GM12891 (cell line): ENCODE measurements at regions not wholly inside any gene's neighbourhood (a gene's known extent, or its start where the extent isn't known, plus 50 kb on each side); places are given as distances from the start of the nearest gene placed in this dataset.

Experiments used
- DNase-seq: peaks from one replicate; pipeline ENCODE4 v3.0.0; 2011; ENCODE audit warnings: low spot score; ENCODE audit not compliant: insufficient read length
- FAIRE-seq: peaks from 2 replicates; lab custom pipeline; 2011; peaks lifted over from hg19 to GRCh38; lab: Jason Lieb, UNC
- PAX5 ChIP-seq: IDR thresholded peaks from 2 replicates; pipeline ENCODE4 v1.6.1; 2011; ENCODE audit warnings: low read length, moderate library complexity, mild to moderate bottlenecking; ENCODE audit not compliant: insufficient read depth, severe bottlenecking
- POLR2A ChIP-seq: IDR thresholded peaks from 2 replicates; pipeline ENCODE4 v1.6.1; 2011; ENCODE audit warnings: low read depth, low read length, control low read depth
- POLR2AphosphoS5 ChIP-seq: IDR thresholded peaks from 2 replicates; pipeline ENCODE4 v1.6.1; 2011; ENCODE audit warnings: low read depth, low read length, control low read depth
- POU2F2 ChIP-seq: IDR thresholded peaks from 2 replicates; pipeline ENCODE4 v1.6.1; 2011; ENCODE audit warnings: low read depth, mild to moderate bottlenecking, control low read depth, low read length, moderate library complexity
- SPI1 ChIP-seq: IDR thresholded peaks from 2 replicates; pipeline ENCODE4 v1.6.1; 2011; ENCODE audit warnings: low read depth, low read length, control low read depth
- TAF1 ChIP-seq: IDR thresholded peaks from 2 replicates; pipeline ENCODE4 v1.6.1; 2011; ENCODE audit warnings: low read depth, low read length, control low read depth

- FAIRE-seq = no peak
- no peak for TF ChIP-seq POLR2AphosphoS5
- TF ChIP-seq TAF1 = no peak
- no peak for TF ChIP-seq POU2F2
- no peak for TF ChIP-seq SPI1
- TF ChIP-seq PAX5 = no peak
- no peak for TF ChIP-seq POLR2A
- no peak for DNase-seq
Observed at GRCh38 chr5:36442796-36443195, 141.1 kb upstream of the RANBP3L start.

- FAIRE-seq (no peak), DNase-seq (no peak)
- TF ChIP-seq PAX5 = no peak
- TF ChIP-seq POLR2AphosphoS5 = no peak
- no peak for TF ChIP-seq POU2F2
- TF ChIP-seq TAF1 = no peak
- no peak for TF ChIP-seq POLR2A
- TF ChIP-seq SPI1 = no peak
Observed at GRCh38 chr5:36443941-36444340, 142.2 kb upstream of the RANBP3L start.

- TF ChIP-seq SPI1 = peak; percentile 50
- TF ChIP-seq POU2F2 = no peak
- no peak for TF ChIP-seq POLR2A
- no peak for FAIRE-seq
- DNase-seq = no peak
Observed at GRCh38 chr5:36444582-36445418, 143.1 kb upstream of the RANBP3L start.

- no peak for DNase-seq
- TF ChIP-seq POU2F2 (no peak), TAF1 (no peak), SPI1 (no peak), POLR2AphosphoS5 (no peak), POLR2A (no peak), PAX5 (no peak)
- FAIRE-seq = no peak
Observed at GRCh38 chr5:36447776-36448175, 146.1 kb upstream of the RANBP3L start.

GRCh38 chr5:36450229-36451014 lies 148.7 kb upstream of the RANBP3L start:
- FAIRE-seq = no peak

GRCh38 chr5:36452424-36453006 lies 150.8 kb upstream of the RANBP3L start:
- no peak for TF ChIP-seq TAF1
- TF ChIP-seq POLR2A = no peak
- no peak for TF ChIP-seq SPI1
- no peak for TF ChIP-seq POLR2AphosphoS5
- no peak for TF ChIP-seq PAX5
- FAIRE-seq (no peak), DNase-seq (no peak)

More at GRCh38 chr5:36450229-36451014, 148.7 kb upstream of the RANBP3L start:
- TF ChIP-seq SPI1 (no peak), TAF1 (no peak), POLR2A (no peak), PAX5 (no peak), POU2F2 (no peak), POLR2AphosphoS5 (no peak)
- DNase-seq = no peak

- no peak for TF ChIP-seq POU2F2
- TF ChIP-seq TAF1 = no peak
- no peak for TF ChIP-seq POLR2AphosphoS5
- TF ChIP-seq PAX5 = no peak
- no peak for TF ChIP-seq SPI1
- no peak for TF ChIP-seq POLR2A
- FAIRE-seq (no peak), DNase-seq (no peak)
Observed at GRCh38 chr5:36457511-36458270, 148.7 kb upstream of the SLC1A3 start.

GRCh38 chr5:36458746-36459145 lies 147.7 kb upstream of the SLC1A3 start:
- FAIRE-seq = no peak
- TF ChIP-seq TAF1 (no peak), PAX5 (no peak), POLR2A (no peak), POLR2AphosphoS5 (no peak), SPI1 (no peak), POU2F2 (no peak)

More at GRCh38 chr5:36458746-36459145, 147.7 kb upstream of the SLC1A3 start:
- DNase-seq = no peak
